Thymus (tissue), 11 donors: ENCODE measurements at regions not wholly inside any gene's neighbourhood (a gene's known extent, or its start where the extent isn't known, plus 50 kb on each side); places are given as distances from the start of the nearest gene placed in this dataset.

Source experiments
- DNase-seq, 9 donors: peaks; one replicate each; pipeline ENCODE4 v3.0.0-alpha.2; 2013; ENCODE audit warnings: low spot score in 9 of 9, low read depth in 6 of 9, missing footprints in 1 of 9
- H3K27ac ChIP-seq, 2 donors: one replicate each; pipeline ENCODE4 v1.5.1; 2013; ENCODE audit warnings: control low read depth in 1 of 2, low read depth in 1 of 2, low read length in 1 of 2, mild to moderate bottlenecking in 1 of 2, moderate library complexity in 1 of 2
- H3K27me3 ChIP-seq, 2 donors: one replicate each; pipeline ENCODE4 v1.5.1; 2013; ENCODE audit warnings: low read length in 1 of 2; ENCODE audit not compliant: control insufficient read depth in 2 of 2, insufficient read depth in 1 of 2
- H3K36me3 ChIP-seq, 2 donors: one replicate each; pipeline ENCODE4 v1.5.1; 2013; ENCODE audit warnings: low read length in 1 of 2, mild to moderate bottlenecking in 1 of 2, moderate library complexity in 1 of 2; ENCODE audit not compliant: control insufficient read depth in 2 of 2, insufficient read depth in 2 of 2
- H3K4me1 ChIP-seq, 2 donors: one replicate each; pipeline ENCODE4 v1.5.1; 2013; ENCODE audit warnings: low read length in 2 of 2; ENCODE audit not compliant: control insufficient read depth in 2 of 2, insufficient read depth in 2 of 2
- H3K4me3 ChIP-seq, 2 donors: one replicate each; pipeline ENCODE4 v1.5.1; 2013; ENCODE audit warnings: low read length in 2 of 2, control low read depth in 1 of 2, mild to moderate bottlenecking in 1 of 2
- H3K9me3 ChIP-seq, 2 donors: one replicate each; pipeline ENCODE4 v1.5.1; 2013; ENCODE audit warnings: low read length in 1 of 2, mild to moderate bottlenecking in 1 of 2; ENCODE audit not compliant: control insufficient read depth in 2 of 2, insufficient read depth in 1 of 2
- WGBS: extraction: QIAGEN DNeasy Blood & Tissue Kit; methylation state at CpG from one replicate; pipeline ENCODE4 v1.1.7; 2013; 5-methylcytosine and 5-hydroxymethylcytosine counted together
- donor health status: healthy.

- WGBS, result 85% methylated on average over 3 of the region's 3 CpGs
- Histone ChIP-seq H3K27ac (no peak overlapping the region), H3K27me3 (peaks cover 35 to 68% of the 10 kb centered on the region in 2 donors), H3K4me1 (peaks cover 0 to 5% of the 10 kb centered on the region in 2 donors), H3K36me3 (no peaks in the 10 kb centered on the region), H3K4me3 (no peak overlapping the region), H3K9me3 (peaks cover 2 to 7% of the 10 kb centered on the region in 2 donors)
- no peak for DNase-seq
Observed at GRCh38 chr5:73376618-73377170, 71.9 kb downstream of the FOXD1 start.

- Histone ChIP-seq H3K4me1 (peaks cover 0 to 2% of the 10 kb centered on the region in 2 donors), H3K4me3 (no peak overlapping the region), H3K27me3 (peaks cover 27 to 64% of the 10 kb centered on the region in 2 donors), H3K36me3 (no peaks in the 10 kb centered on the region), H3K27ac (no peak overlapping the region), H3K9me3 (peaks cover 2 to 7% of the 10 kb centered on the region in 2 donors)
- no peak for DNase-seq
- 68% methylated on average over 2 of the region's 2 CpGs for WGBS
Observed at GRCh38 chr5:73375949-73376348, 72.6 kb downstream of the FOXD1 start.

- 95% methylated on average over 2 of the region's 2 CpGs for WGBS
- Histone ChIP-seq H3K4me1 (no peaks in the 10 kb centered on the region), H3K27ac (no peak overlapping the region), H3K36me3 (no peaks in the 10 kb centered on the region), H3K27me3 (peaks cover 23 to 63% of the 10 kb centered on the region in 2 donors), H3K9me3 (peaks cover 0 to under 1% of the 10 kb centered on the region in 2 donors), H3K4me3 (no peak overlapping the region)
- no peak for DNase-seq
Observed at GRCh38 chr5:73375191-73375545, 73.4 kb downstream of the FOXD1 start.

- no peaks in the 10 kb centered on the region for H3K36me3 ChIP-seq
- H3K9me3 ChIP-seq, result no peaks in the 10 kb centered on the region
- no peaks in the 10 kb centered on the region for H3K4me1 ChIP-seq
- no peak overlapping the region for H3K27ac ChIP-seq
- WGBS, result 67% methylated on average over 7 of the region's 7 CpGs
- H3K27me3 ChIP-seq, result peaks cover 21 to 60% of the 10 kb centered on the region in 2 donors
- DNase-seq, result no peak
- H3K4me3 ChIP-seq, result no peak overlapping the region
Observed at GRCh38 chr5:73374520-73375190, 73.9 kb downstream of the FOXD1 start.

GRCh38 chr5:73373814-73374510 is 74.6 kb downstream of the FOXD1 start:
- Histone ChIP-seq H3K27me3 (peaks cover 14 to 57% of the 10 kb centered on the region in 2 donors), H3K9me3 (no peaks in the 10 kb centered on the region), H3K4me3 (no peak overlapping the region), H3K27ac (no peak overlapping the region), H3K4me1 (no peaks in the 10 kb centered on the region), H3K36me3 (no peaks in the 10 kb centered on the region)
- DNase-seq, result no peak
- 79% methylated on average over 3 of the region's 3 CpGs for WGBS

- Histone ChIP-seq H3K9me3 (no peaks in the 10 kb centered on the region), H3K4me1 (no peaks in the 10 kb centered on the region), H3K27me3 (peaks cover 7 to 37% of the 10 kb centered on the region in 2 donors), H3K36me3 (no peaks in the 10 kb centered on the region), H3K27ac (no peak overlapping the region), H3K4me3 (no peak overlapping the region)
- WGBS, result 52% methylated on average over 12 of the region's 12 CpGs
- DNase-seq, result no peak
Observed at GRCh38 chr5:73370640-73371583, 77.7 kb downstream of the FOXD1 start.

- H3K27ac ChIP-seq, result no peak overlapping the region
- no peak overlapping the region for H3K4me3 ChIP-seq
- WGBS, result 84% methylated on average over 5 of the region's 5 CpGs
- H3K4me1 ChIP-seq, result no peaks in the 10 kb centered on the region
- no peaks in the 10 kb centered on the region for H3K36me3 ChIP-seq
- H3K9me3 ChIP-seq, result no peaks in the 10 kb centered on the region
- DNase-seq, result no peak
- H3K27me3 ChIP-seq, result peaks cover 7 to 35% of the 10 kb centered on the region in 2 donors
Observed at GRCh38 chr5:73370095-73370494, 78.5 kb downstream of the FOXD1 start.

- no peak for DNase-seq
- Histone ChIP-seq H3K4me3 (no peak overlapping the region), H3K36me3 (no peaks in the 10 kb centered on the region), H3K4me1 (no peaks in the 10 kb centered on the region), H3K27me3 (peaks cover 7 to 34% of the 10 kb centered on the region in 2 donors), H3K9me3 (no peaks in the 10 kb centered on the region), H3K27ac (no peak overlapping the region)
- WGBS, result 90% methylated on average over 5 of the region's 5 CpGs
Observed at GRCh38 chr5:73369278-73369677, 79.3 kb downstream of the FOXD1 start.
